ENCODE measurements at regions not wholly inside any gene's neighbourhood (a gene's known extent, or its start where the extent isn't known, plus 50 kb on each side); places are given as distances from the start of the nearest gene placed in this dataset.

DNA sequence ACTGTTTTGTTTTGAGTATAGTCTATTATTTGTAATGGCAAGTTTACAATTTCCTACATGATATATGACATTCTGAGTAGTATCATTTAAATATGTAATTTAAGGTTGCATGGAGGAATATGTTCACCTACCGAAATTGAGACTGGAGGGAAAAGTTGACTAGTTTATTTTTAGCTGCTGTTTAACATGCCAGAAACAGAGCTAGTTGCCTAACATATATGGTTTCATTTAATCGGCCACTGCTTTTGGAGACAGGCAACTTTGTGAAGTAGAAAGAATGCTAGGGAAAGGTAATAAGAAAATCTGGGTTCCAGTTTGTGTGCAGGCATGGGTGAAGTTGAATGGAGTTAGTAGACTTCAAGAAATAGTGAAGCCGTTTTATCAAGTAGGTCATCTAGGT, 342.1 kb upstream of the CBLB start:
- ATAC-seq (ENCODE audit: insufficient number of reproducible peaks, low FRiP score, low read depth) = no peak

DNA sequence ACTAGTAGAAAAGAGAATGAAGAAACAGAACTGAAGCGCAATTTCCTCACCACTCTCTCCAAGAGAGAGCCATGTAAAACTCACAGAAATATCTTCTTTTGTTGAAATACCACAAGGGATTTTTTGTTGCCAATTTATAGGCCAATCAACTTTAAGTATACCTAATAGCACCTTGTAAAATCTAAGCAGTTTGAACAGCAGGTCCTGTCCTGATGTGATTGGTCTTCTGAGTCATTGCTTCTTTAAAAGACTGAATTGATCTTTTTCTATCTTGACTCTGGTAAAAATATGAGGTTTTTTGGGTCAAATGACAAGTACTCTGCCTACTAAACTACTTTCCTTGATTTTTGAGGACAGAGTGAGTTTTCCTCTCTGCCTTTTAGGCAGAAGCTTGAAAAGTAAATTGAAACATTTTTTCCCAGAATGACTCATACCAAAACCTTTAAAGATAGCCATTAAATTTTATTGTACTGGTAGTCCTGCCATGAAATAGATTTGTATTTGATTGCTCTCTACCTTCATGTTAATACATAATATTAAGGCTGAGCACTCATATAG, 343.9 kb upstream of the CBLB start:
- H3K27me3 ChIP-seq (replicated peaks; ENCODE audit: insufficient read depth) = no peaks in the 10 kb centered on the region

More for the DNA sequence above, 342.1 kb upstream of the CBLB start:
- no peaks in the 10 kb centered on the region for H3K9me3 ChIP-seq
- no peak for DNase-seq (ENCODE audit: low spot score)
- no peak overlapping the region for H3K27ac ChIP-seq
- H3K4me1 ChIP-seq (ENCODE audit: control insufficient read depth in 1 of 2, low read depth in 2 of 2) = peaks cover 11 to 12% of the 10 kb centered on the region in 2 donors
- H3K27me3 ChIP-seq (replicated peaks; ENCODE audit: insufficient read depth) = no peaks in the 10 kb centered on the region
- no peak overlapping the region for H3K4me3 ChIP-seq
- TF ChIP-seq, protein P1, sequence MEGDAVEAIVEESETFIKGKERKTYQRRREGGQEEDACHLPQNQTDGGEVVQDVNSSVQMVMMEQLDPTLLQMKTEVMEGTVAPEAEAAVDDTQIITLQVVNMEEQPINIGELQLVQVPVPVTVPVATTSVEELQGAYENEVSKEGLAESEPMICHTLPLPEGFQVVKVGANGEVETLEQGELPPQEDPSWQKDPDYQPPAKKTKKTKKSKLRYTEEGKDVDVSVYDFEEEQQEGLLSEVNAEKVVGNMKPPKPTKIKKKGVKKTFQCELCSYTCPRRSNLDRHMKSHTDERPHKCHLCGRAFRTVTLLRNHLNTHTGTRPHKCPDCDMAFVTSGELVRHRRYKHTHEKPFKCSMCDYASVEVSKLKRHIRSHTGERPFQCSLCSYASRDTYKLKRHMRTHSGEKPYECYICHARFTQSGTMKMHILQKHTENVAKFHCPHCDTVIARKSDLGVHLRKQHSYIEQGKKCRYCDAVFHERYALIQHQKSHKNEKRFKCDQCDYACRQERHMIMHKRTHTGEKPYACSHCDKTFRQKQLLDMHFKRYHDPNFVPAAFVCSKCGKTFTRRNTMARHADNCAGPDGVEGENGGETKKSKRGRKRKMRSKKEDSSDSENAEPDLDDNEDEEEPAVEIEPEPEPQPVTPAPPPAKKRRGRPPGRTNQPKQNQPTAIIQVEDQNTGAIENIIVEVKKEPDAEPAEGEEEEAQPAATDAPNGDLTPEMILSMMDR (IDR thresholded peaks at IDR 0.05) = no peak
- no peaks in the 10 kb centered on the region for H3K36me3 ChIP-seq

DNA sequence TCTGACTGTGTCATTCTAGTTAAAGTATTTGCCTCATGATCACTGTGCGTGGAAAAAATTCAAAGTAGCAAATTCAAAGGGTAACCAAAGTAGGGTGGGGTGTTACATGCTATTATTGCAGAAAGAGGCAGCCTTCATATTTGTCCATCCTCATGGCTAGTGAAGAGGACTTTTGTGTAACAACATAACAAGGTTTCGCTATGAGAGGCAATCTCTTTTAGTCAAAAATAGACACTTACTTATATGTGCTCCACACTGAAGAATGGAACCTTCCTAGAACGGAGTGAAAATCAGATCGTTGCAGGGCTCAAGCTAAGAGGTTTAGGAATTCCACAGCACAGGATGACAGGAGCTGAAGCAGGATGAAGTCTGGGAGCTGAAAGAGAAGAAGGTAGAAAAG, 345.1 kb upstream of the CBLB start:
- peaks cover 0 to under 1% of the 10 kb centered on the region in 2 donors for H3K4me1 ChIP-seq (ENCODE audit: control insufficient read depth in 1 of 2, low read depth in 2 of 2)
- no peaks in the 10 kb centered on the region for H3K36me3 ChIP-seq
- ATAC-seq (ENCODE audit: insufficient number of reproducible peaks, low FRiP score, low read depth) (no peak), DNase-seq (ENCODE audit: low spot score) (no peak)
- TF ChIP-seq, protein P1 (IDR thresholded peaks at IDR 0.05) = no peak
- no peak overlapping the region for H3K27ac ChIP-seq
- no peak overlapping the region for H3K4me3 ChIP-seq
- H3K27me3 ChIP-seq (replicated peaks; ENCODE audit: insufficient read depth) = no peaks in the 10 kb centered on the region
- H3K9me3 ChIP-seq = no peaks in the 10 kb centered on the region

More for the DNA sequence above, 343.9 kb upstream of the CBLB start:
- Histone ChIP-seq H3K9me3 (no peaks in the 10 kb centered on the region), H3K4me1 (ENCODE audit: control insufficient read depth in 1 of 2, low read depth in 2 of 2) (peaks cover 5 to 12% of the 10 kb centered on the region in 2 donors), H3K27ac (no peak overlapping the region), H3K36me3 (no peaks in the 10 kb centered on the region), H3K4me3 (no peak overlapping the region)
- no peak for DNase-seq (ENCODE audit: low spot score)
- ATAC-seq (ENCODE audit: insufficient number of reproducible peaks, low FRiP score, low read depth) = no peak
- TF ChIP-seq, protein P1 (IDR thresholded peaks at IDR 0.05) = no peak

DNA sequence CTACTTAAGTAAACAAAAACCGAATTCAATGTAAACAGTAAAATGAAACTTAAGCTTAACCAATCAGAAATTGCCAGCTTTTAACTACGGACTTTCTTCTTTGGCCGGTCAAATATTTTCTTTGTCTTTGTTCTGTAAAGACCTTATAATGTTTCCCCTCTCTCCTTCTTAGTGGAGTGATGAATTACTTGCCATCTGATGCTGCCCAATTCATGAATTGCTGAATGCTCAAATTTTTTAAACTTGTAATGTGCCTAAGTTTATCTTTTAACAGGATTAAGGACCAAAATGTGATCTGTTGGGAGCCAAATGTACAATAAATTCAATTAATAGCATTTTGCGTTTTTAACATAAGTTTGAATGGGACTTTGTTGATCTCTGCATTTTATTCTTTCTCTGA, 345.8 kb upstream of the CBLB start:
- H3K27ac ChIP-seq = no peak overlapping the region
- TF ChIP-seq, protein P1 (IDR thresholded peaks at IDR 0.05) = no peak
- no peaks in the 10 kb centered on the region for H3K9me3 ChIP-seq
- DNase-seq (ENCODE audit: low spot score) (no peak), ATAC-seq (ENCODE audit: insufficient number of reproducible peaks, low FRiP score, low read depth) (no peak)
- no peaks in the 10 kb centered on the region for H3K36me3 ChIP-seq
- no peaks in the 10 kb centered on the region for H3K4me1 ChIP-seq (ENCODE audit: control insufficient read depth in 1 of 2, low read depth in 2 of 2)
- no peaks in the 10 kb centered on the region for H3K27me3 ChIP-seq (replicated peaks; ENCODE audit: insufficient read depth)
- no peak overlapping the region for H3K4me3 ChIP-seq

DNA sequence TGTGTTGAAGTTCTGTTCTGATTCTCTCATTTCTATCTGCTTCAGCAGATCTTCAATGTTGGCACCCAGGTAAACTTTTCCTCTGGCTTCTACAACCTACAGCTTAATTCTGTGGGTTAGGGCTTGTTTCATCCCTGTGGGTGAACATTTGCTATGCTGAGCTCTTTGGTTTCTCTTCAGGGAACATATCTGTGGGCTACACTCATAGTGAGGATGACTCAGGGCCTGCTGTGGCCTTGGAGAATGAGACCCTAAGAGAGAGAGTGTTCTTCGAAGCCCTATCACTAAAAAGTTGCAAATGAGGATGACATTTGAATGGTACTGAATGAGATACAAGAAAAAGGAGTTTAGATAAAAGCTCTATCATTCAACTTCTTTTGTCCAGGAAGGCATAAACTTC, 346.2 kb upstream of the CBLB start:
- TF ChIP-seq, protein P1 (IDR thresholded peaks at IDR 0.05) = no peak
- Histone ChIP-seq H3K4me1 (ENCODE audit: control insufficient read depth in 1 of 2, low read depth in 2 of 2) (no peaks in the 10 kb centered on the region), H3K9me3 (no peaks in the 10 kb centered on the region), H3K4me3 (no peak overlapping the region), H3K27me3 (replicated peaks; ENCODE audit: insufficient read depth) (no peaks in the 10 kb centered on the region), H3K27ac (no peak overlapping the region), H3K36me3 (no peaks in the 10 kb centered on the region)
- DNase-seq (ENCODE audit: low spot score) (no peak), ATAC-seq (ENCODE audit: insufficient number of reproducible peaks, low FRiP score, low read depth) (no peak)
